ENCODE measurements at regions not wholly inside any gene's neighbourhood (a gene's known extent, or its start where the extent isn't known, plus 50 kb on each side); places are given as distances from the start of the nearest gene placed in this dataset.

GRCh38 chr7:68537051-68537773 lies 1061.1 kb upstream of the AUTS2 start:
- no peak for DNase-seq
- Histone ChIP-seq H3K4me1 (no peaks in the 10 kb centered on the region), H3K4me3 (no peak overlapping the region), H3K9me3 (peaks cover 0 to 3% of the 10 kb centered on the region in 2 donors), H3K27me3 (no peaks in the 10 kb centered on the region), H3K36me3 (no peaks in the 10 kb centered on the region), H3K27ac (no peak overlapping the region)
- TF ChIP-seq, protein P1, sequence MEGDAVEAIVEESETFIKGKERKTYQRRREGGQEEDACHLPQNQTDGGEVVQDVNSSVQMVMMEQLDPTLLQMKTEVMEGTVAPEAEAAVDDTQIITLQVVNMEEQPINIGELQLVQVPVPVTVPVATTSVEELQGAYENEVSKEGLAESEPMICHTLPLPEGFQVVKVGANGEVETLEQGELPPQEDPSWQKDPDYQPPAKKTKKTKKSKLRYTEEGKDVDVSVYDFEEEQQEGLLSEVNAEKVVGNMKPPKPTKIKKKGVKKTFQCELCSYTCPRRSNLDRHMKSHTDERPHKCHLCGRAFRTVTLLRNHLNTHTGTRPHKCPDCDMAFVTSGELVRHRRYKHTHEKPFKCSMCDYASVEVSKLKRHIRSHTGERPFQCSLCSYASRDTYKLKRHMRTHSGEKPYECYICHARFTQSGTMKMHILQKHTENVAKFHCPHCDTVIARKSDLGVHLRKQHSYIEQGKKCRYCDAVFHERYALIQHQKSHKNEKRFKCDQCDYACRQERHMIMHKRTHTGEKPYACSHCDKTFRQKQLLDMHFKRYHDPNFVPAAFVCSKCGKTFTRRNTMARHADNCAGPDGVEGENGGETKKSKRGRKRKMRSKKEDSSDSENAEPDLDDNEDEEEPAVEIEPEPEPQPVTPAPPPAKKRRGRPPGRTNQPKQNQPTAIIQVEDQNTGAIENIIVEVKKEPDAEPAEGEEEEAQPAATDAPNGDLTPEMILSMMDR (IDR thresholded peaks at IDR 0.05), result no peak
- ATAC-seq, result no peak
- intact Hi-C loops (cut with DNase I), result no loop called here

- no peak for DNase-seq
- TF ChIP-seq, protein P1 (IDR thresholded peaks at IDR 0.05), result no peak
- intact Hi-C loops (cut with DNase I), result no loop called here
- no peak overlapping the region for H3K4me3 ChIP-seq
- H3K27ac ChIP-seq, result no peak overlapping the region
- peaks cover 0 to 3% of the 10 kb centered on the region in 2 donors for H3K9me3 ChIP-seq
- ATAC-seq, result no peak
- no peaks in the 10 kb centered on the region for H3K27me3 ChIP-seq
- H3K4me1 ChIP-seq, result no peaks in the 10 kb centered on the region
- H3K36me3 ChIP-seq, result no peaks in the 10 kb centered on the region
Observed at GRCh38 chr7:68537774-68538071, 1060.6 kb upstream of the AUTS2 start.

- H3K9me3 ChIP-seq, result peaks cover 0 to 3% of the 10 kb centered on the region in 2 donors
- no peaks in the 10 kb centered on the region for H3K27me3 ChIP-seq
- intact Hi-C loops (cut with DNase I), result no loop called here
- H3K4me1 ChIP-seq, result no peaks in the 10 kb centered on the region
- no peak overlapping the region for H3K4me3 ChIP-seq
- ATAC-seq (no peak), DNase-seq (no peak)
- H3K27ac ChIP-seq, result no peak overlapping the region
- H3K36me3 ChIP-seq, result no peaks in the 10 kb centered on the region
- TF ChIP-seq, protein P1 (IDR thresholded peaks at IDR 0.05), result no peak
Observed at GRCh38 chr7:68542831-68543230, 1055.4 kb upstream of the AUTS2 start.

DNA sequence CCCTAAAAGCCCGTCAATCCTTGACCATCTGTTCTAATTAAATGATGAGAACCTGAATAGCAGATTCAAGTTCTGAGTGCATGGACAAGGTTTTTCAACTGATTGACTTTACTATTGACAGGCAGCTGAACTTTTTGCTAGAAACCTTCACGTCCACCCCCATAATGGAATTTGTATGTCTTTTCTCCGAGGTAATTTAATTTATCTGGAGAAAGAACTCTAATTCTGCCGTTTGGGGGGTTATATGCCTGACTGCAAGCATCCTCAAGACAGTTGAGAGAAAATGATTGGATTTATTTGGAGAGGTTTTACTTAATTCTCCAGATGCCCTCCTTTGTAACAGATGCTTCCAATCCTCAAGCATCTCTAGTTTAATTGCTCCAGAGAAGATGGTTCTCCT lies 1053.4 kb upstream of the AUTS2 start:
- Histone ChIP-seq H3K27ac (no peak overlapping the region), H3K4me3 (no peak overlapping the region), H3K36me3 (no peaks in the 10 kb centered on the region), H3K4me1 (no peaks in the 10 kb centered on the region), H3K9me3 (no peaks in the 10 kb centered on the region), H3K27me3 (no peaks in the 10 kb centered on the region)
- intact Hi-C loops (cut with DNase I), result no loop called here
- ATAC-seq (no peak), DNase-seq (no peak)
- TF ChIP-seq, protein P1 (IDR thresholded peaks at IDR 0.05), result no peak

GRCh38 chr7:68547181-68547580 lies 1051.1 kb upstream of the AUTS2 start:
- intact Hi-C loops (cut with DNase I), result no loop called here
- Histone ChIP-seq H3K36me3 (no peaks in the 10 kb centered on the region), H3K27me3 (no peaks in the 10 kb centered on the region), H3K4me1 (no peaks in the 10 kb centered on the region), H3K4me3 (no peak overlapping the region), H3K27ac (no peak overlapping the region), H3K9me3 (no peaks in the 10 kb centered on the region)
- ATAC-seq (no peak), DNase-seq (no peak)
- TF ChIP-seq, protein P1 (IDR thresholded peaks at IDR 0.05), result no peak
